Spleen (tissue), 7 donors: ENCODE measurements at regions not wholly inside any gene's neighbourhood (a gene's known extent, or its start where the extent isn't known, plus 50 kb on each side); places are given as distances from the start of the nearest gene placed in this dataset.

ENCODE experiments used
- POLR2A ChIP-seq, 3 donors: fragments of 450-650 bp; IDR thresholded peaks; one replicate each; pipeline ENCODE4 v1.5.1; 2017; ENCODE audit warnings: antibody characterized with exemption in 3 of 3, mild to moderate bottlenecking in 1 of 3
- TF ChIP-seq, protein P1 (sequence below), 11 experiments: fragments of 200-600 bp in 7 of 11; fragments of 450-650 bp in 4 of 11; sonication (generic) in 4 of 11; IDR thresholded peaks in 8 of 11; conservative IDR thresholded peaks in 3 of 11; 1 replicate in 7 of 11; 2 replicates in 4 of 11; pipeline versions ENCODE4 v1.4.0 to v1.8.0; 2016 to 2021; ENCODE audit warnings: antibody characterized with exemption in 11 of 11, inconsistent platforms in 4 of 11, mild to moderate bottlenecking in 1 of 11
- donor health status: DM: no; HTN: no; CAD: no; lungs with moderate emphysema.
- donor health status: DM: no; HTN: no; CAD: no.
- donor health status: DM: no; HTN: no; CAD: no.

DNA sequence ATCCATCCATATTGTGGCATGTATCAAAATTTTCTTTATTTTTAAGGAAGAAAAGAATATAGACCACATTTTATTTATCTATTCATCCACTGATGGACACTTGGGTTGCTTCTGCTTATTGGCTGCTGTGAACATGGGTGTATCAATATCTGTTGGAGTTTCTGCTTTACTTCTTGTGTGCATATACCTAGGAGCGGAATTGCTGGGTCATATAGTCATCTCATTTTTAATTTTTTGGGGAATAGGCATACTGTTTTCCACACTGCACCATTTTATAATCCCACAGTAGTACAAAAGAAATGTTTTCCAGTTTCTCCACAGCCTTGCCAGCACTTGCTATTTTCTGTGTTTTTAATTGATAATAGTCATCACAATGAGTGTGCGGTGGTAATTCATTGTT lies 197.2 kb downstream of the ACKR3 start:
- TF ChIP-seq POLR2A (IDR thresholded peaks at IDR 0.05) = no peak
- TF ChIP-seq, protein P1, sequence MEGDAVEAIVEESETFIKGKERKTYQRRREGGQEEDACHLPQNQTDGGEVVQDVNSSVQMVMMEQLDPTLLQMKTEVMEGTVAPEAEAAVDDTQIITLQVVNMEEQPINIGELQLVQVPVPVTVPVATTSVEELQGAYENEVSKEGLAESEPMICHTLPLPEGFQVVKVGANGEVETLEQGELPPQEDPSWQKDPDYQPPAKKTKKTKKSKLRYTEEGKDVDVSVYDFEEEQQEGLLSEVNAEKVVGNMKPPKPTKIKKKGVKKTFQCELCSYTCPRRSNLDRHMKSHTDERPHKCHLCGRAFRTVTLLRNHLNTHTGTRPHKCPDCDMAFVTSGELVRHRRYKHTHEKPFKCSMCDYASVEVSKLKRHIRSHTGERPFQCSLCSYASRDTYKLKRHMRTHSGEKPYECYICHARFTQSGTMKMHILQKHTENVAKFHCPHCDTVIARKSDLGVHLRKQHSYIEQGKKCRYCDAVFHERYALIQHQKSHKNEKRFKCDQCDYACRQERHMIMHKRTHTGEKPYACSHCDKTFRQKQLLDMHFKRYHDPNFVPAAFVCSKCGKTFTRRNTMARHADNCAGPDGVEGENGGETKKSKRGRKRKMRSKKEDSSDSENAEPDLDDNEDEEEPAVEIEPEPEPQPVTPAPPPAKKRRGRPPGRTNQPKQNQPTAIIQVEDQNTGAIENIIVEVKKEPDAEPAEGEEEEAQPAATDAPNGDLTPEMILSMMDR (IDR thresholded peaks at IDR 0.05 in 8 of 11, conservative IDR thresholded peaks at IDR 0.05 in 3 of 11) = no peak
